SK-N-MC (cell line): ENCODE measurements at regions not wholly inside any gene's neighbourhood (a gene's known extent, or its start where the extent isn't known, plus 50 kb on each side); places are given as distances from the start of the nearest gene placed in this dataset.
"Not testable (repeated sequence)": the region's sequence is repeated elsewhere in the genome, so short reads cannot be mapped to it uniquely, and the experiment has no call there.

Experiments used
- DNase-seq: peaks from one replicate; pipeline ENCODE4 v3.0.0-alpha.2; 2011; ENCODE audit warnings: low read depth, low spot score
- H3K27ac ChIP-seq: fragments of 200-600 bp; sonication (generic); 2 replicates; pipeline ENCODE4 v1.5.1; 2016; ENCODE audit warnings: mixed run types
- H3K36me3 ChIP-seq: fragments of 200-600 bp; sonication (generic); 2 replicates; pipeline ENCODE4 v1.6.1; 2017; ENCODE audit warnings: antibody characterized with exemption, low read length, mixed read lengths; ENCODE audit not compliant: insufficient read depth
- H3K4me3 ChIP-seq: fragments of 200-600 bp; sonication (generic); 2 replicates; pipeline ENCODE4 v1.5.1; 2016
- H3K9ac ChIP-seq: fragments of 200-600 bp; sonication (generic); 2 replicates; pipeline ENCODE4 v1.8.0; 2017; ENCODE audit warnings: mixed run types, mixed read lengths; ENCODE audit not compliant: insufficient read length
- H3K9me3 ChIP-seq: fragments of 200-600 bp; sonication (generic); 2 replicates; pipeline ENCODE4 v1.6.1; 2017; ENCODE audit warnings: low read depth, mild to moderate bottlenecking, antibody characterized with exemption, low read length, moderate library complexity, mixed read lengths
- EZH2 ChIP-seq: fragments of 200-600 bp; sonication (generic); IDR thresholded peaks from one replicate; pipeline ENCODE4 v1.6.1; 2017; ENCODE audit warnings: antibody characterized with exemption
- FOXP2 ChIP-seq: optimal IDR thresholded peaks from 2 replicates; pipeline ENCODE3; 2011; ENCODE audit warnings: mild to moderate bottlenecking, moderate library complexity; ENCODE audit not compliant: insufficient read depth; ENCODE audit errors: extremely low read length, control extremely low read depth
- POLR2AphosphoS5 ChIP-seq: IDR thresholded peaks from 2 replicates; pipeline ENCODE4 v1.6.1; 2012; ENCODE audit warnings: mild to moderate bottlenecking, low read depth, low read length, borderline replicate concordance

DNA sequence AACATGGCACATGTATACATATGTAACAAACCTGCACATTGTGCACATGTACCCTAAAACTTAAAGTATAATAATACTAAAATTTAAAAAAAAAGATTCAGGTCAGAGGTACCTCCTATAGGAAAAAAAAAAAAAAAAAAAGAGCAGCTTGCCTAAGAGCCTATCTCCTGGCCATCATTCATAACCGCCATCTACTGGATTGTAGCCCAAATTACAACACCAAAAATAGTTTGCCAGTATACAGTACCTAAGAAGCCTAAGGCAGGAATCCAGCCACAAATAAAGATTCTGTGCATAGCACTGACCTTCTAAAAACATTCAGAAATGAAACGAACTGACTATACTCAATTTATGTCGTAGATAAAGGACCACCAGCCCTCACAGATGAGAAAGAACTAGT is 438.4 kb upstream of the ADGRB3 start:
- H3K27ac ChIP-seq, result no peak overlapping the region
- no peaks in the 10 kb centered on the region for H3K36me3 ChIP-seq
- no peak overlapping the region for H3K4me3 ChIP-seq
- TF ChIP-seq POLR2AphosphoS5 (no peak), FOXP2 (no peak), EZH2 (no peak)
- peaks cover 6% of the 10 kb centered on the region; the same call in 1 of the 2 replicates for H3K9me3 ChIP-seq
- no peak for DNase-seq
- no peak overlapping the region for H3K9ac ChIP-seq

DNA sequence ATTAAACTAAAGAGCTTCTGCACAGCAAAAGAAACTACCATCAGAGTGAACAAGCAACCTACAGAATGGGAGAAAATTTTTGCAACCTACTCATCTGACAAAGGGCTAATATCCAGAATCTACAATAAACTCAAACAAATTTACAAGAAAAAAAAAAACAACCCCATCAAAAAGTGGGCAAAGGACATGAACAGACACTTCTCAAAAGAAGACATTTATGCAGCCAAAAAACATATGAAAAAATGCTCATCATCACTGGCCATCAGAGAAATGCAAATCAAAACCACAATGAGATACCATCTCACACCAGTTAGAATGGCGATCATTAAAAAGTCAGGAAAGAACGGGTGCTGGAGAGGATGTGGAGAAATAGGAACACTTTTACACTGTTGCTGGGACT is 439.3 kb upstream of the ADGRB3 start:
- H3K9me3 ChIP-seq, DNase-seq, H3K9ac ChIP-seq, H3K36me3 ChIP-seq, H3K27ac ChIP-seq, H3K4me3 ChIP-seq: not testable (repeated sequence)

DNA sequence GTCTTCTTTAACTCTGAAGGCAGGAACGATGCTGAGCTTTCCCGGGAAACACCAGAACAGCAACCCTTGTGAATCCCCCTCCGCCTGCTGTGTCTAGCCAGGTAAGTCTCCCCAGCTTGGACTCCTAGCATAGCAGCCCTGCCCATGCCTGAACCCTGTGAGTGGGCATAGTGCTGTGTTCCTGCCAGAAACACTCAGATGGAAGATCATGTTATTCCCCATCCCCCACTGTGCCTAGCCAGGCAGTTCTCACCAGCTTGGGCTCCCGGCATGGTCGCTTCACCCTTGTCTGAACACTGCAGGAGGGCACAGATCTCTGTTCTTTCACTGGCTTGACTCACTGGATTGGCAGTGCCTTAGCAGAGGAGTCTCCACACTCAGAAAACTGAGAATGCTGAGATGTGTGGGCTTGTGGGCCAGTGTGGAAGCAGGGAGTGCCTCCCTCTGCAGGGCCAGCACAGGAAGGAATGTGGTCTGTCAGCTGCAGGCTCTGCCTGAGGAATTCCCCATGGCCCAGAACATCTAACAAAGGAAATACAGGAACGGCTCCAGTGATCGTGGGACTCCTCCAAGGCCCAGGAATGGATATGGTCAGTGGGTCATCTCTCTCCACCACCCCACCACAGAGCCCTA is 440.1 kb upstream of the ADGRB3 start:
- H3K36me3 ChIP-seq, result no peaks in the 10 kb centered on the region
- no peak overlapping the region for H3K4me3 ChIP-seq
- H3K9me3 ChIP-seq, result no peaks in the 10 kb centered on the region; the same call in 1 of the 2 replicates
- H3K9ac ChIP-seq, result no peak overlapping the region
- DNase-seq, result no peak
- no peak overlapping the region for H3K27ac ChIP-seq
- no peak for TF ChIP-seq FOXP2
- no peak for TF ChIP-seq EZH2
- no peak for TF ChIP-seq POLR2AphosphoS5

DNA sequence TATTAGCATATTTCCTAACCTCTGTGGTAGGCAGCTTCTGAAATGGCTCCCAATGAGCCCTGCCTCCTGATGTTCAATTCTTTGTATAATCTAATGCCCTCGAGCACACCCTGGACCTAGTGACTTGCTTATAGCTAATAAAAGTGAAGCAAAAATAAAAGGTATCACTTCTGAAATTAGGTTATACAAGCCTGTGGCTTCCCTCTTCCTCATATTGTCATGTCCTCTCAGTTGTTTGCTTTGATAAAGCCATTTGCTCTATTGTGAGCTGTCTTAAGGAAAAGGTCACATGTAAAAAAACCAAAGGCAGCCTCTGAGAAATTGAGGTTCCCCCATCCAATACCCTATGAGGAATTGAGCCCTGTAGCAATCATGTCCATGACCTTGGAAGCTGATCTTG is 442.1 kb upstream of the ADGRB3 start:
- no peak for TF ChIP-seq FOXP2
- no peak for TF ChIP-seq EZH2
- no peak for TF ChIP-seq POLR2AphosphoS5
- no peaks in the 10 kb centered on the region for H3K36me3 ChIP-seq
- DNase-seq, result no peak
- no peak overlapping the region for H3K4me3 ChIP-seq
- H3K9ac ChIP-seq, result no peak overlapping the region
- H3K27ac ChIP-seq, result no peak overlapping the region
- no peaks in the 10 kb centered on the region; the same call in 1 of the 2 replicates for H3K9me3 ChIP-seq

DNA sequence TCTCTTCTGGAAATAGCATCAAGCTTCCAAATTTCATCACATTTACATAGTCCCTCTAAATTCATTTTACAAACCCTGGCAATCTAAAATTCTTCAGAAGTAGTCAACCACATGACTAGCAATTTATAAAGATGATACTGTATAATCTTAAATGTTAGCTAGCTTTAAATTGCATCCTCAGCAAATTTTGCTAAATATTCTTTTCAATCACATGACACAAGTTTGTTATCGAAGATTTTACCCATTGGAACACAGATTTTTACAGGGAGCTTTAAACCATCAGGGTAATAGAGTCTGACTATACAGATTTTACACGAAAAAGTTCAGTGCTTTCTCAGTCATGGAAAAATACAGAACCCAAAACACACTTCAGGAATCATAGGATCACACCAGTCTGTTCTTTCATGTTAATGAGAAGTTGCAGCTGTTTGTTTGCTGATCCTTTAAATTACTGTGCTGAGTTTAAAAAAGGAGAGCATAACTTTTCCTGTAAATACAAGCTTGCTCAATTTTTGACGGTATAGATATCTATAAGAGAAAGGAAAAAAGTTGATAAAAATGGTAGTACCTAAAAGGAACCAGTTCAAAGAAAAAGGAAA is 445.8 kb upstream of the ADGRB3 start:
- Histone ChIP-seq H3K27ac (no peak overlapping the region), H3K36me3 (no peaks in the 10 kb centered on the region), H3K9ac (no peak overlapping the region), H3K9me3 (no peaks in the 10 kb centered on the region), H3K4me3 (no peak overlapping the region)
- no peak for DNase-seq
- no peak for TF ChIP-seq POLR2AphosphoS5
- no peak for TF ChIP-seq FOXP2
- TF ChIP-seq EZH2, result no peak

DNA sequence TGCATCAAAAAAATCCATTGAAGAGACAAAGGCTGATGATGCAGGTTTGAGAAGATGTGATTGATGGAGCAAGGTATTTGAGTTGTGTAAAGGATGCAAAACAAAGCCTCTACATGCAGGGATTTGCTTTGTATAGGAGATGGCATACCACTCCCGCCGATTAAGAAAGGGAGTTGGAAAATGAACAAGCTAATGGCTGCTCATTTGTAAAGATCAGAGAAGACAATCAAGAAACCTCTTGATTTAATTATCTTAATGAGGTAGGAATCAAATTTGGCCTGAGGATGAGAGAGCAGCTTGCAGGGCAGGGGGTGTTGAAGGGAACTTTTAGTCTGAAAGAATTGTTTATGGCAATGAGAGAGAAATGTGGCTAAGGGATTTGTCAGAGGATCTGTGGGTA is 448.2 kb upstream of the ADGRB3 start:
- no peak for TF ChIP-seq FOXP2
- TF ChIP-seq POLR2AphosphoS5, result no peak
- no peak for TF ChIP-seq EZH2
- H3K36me3 ChIP-seq, result no peaks in the 10 kb centered on the region
- no peak for DNase-seq

DNA sequence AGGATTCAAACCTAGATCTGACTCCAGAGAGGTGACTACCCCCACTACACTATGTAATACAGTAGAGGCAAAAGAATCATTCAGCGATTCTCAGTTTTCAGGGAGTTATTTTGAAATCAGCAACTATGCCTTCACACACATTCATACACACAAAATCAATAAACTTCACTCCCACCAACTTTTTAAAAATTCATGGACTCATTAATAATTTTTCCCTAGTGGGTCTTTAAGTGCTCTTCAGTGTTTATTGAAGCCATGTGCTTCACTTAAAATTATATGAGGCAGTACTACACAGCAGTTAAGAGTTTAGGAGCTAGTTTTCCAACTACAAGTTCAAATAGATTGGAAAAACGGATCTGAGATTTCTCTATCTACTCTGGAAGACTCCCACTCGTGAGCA is 452.7 kb upstream of the ADGRB3 start:
- DNase-seq, result peak; percentile 55
- TF ChIP-seq FOXP2 (no peak), POLR2AphosphoS5 (no peak; the same call in 1 of the 2 replicates), EZH2 (no peak)
- no peak overlapping the region for H3K9ac ChIP-seq
- peak overlapping the region; percentile 16 for H3K4me3 ChIP-seq
- H3K36me3 ChIP-seq, result no peaks in the 10 kb centered on the region
- no peak overlapping the region for H3K27ac ChIP-seq
- no peaks in the 10 kb centered on the region for H3K9me3 ChIP-seq

More for the DNA sequence above, 448.2 kb upstream of the ADGRB3 start:
- H3K9me3 ChIP-seq, result no peaks in the 10 kb centered on the region
- no peak overlapping the region for H3K4me3 ChIP-seq
- no peak overlapping the region for H3K27ac ChIP-seq
- H3K9ac ChIP-seq, result no peak overlapping the region

DNA sequence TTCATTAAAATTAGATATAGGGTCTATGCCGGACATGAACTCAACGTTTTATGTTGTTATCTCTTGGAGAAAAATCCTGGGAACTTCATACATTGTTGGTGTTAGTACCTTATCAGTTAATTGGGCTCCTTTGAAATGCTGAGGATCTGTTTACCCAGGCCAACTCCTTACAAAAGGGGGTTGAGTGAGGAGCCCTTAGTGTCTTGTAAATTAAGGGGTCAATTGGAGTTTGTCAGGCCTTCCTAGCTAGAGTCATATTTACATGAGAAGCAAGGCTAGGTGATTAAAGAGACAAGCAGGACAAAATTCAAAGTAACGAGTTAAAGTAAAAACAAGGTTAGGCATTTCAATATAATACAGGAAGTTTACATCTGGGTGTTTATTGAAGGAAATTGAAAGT is 454.1 kb upstream of the ADGRB3 start:
- H3K9ac ChIP-seq, H3K4me3 ChIP-seq, DNase-seq, H3K36me3 ChIP-seq, H3K9me3 ChIP-seq, H3K27ac ChIP-seq: not testable (repeated sequence)

DNA sequence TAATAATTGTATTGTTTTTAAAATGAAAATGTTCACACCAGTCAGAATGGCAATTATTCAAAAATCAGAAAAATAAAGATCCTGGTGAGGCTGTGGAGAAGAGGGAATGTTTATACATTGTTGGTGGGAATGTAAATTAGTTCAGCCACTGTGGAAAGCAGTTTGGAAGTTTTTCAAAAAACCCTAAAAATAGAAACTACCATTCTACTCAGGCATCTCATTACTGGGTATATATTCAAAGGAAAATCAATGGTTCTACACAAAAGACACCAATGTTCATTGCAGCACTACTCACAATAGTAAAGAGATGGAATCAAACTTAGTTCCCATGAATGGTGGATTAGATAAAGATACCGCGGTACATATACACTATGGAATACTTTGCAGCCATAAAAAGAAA is 461.5 kb upstream of the ADGRB3 start:
- Histone ChIP-seq H3K27ac (no peak overlapping the region), H3K36me3 (no peaks in the 10 kb centered on the region), H3K9ac (no peak overlapping the region), H3K4me3 (no peak overlapping the region), H3K9me3 (no peaks in the 10 kb centered on the region)
- TF ChIP-seq EZH2 (no peak), POLR2AphosphoS5 (no peak), FOXP2 (no peak)
- DNase-seq, result no peak
